ENCODE measurements at regions not wholly inside any gene's neighbourhood (a gene's known extent, or its start where the extent isn't known, plus 50 kb on each side); places are given as distances from the start of the nearest gene placed in this dataset.
"Not testable (repeated sequence)": the region's sequence is repeated elsewhere in the genome, so short reads cannot be mapped to it uniquely, and the experiment has no call there.

- no peak overlapping the region for H3K4me3 ChIP-seq (replicated peaks; ENCODE audit: insufficient read depth, low read length)
- no peaks in the 10 kb centered on the region for H3K27me3 ChIP-seq (ENCODE audit: insufficient read depth, poor library complexity, severe bottlenecking)
- no peak overlapping the region for H3K27ac ChIP-seq (replicated peaks)
- TF ChIP-seq POLR2AphosphoS5 (IDR thresholded peaks at IDR 0.05; ENCODE audit: low read depth): no peak
- TF ChIP-seq SPI1 (IDR thresholded peaks at IDR 0.05; ENCODE audit: borderline replicate concordance, low read depth): no peak
- TF ChIP-seq GABPA (IDR thresholded peaks at IDR 0.05; ENCODE audit: low read depth): no peak
- no peak for TF ChIP-seq CTCF (IDR thresholded peaks at IDR 0.05; ENCODE audit: insufficient read depth, low read length)
- TF ChIP-seq REST (IDR thresholded peaks at IDR 0.05; ENCODE audit: insufficient replicate concordance, low read depth): no peak
- DNase-seq (ENCODE audit: low read depth in 1 of 2, low spot score in 1 of 2): no peak
Observed at GRCh38 chr12:131424270-131424669, 286.6 kb upstream of the SFSWAP start.

GRCh38 chr12:131425112-131426075 lies 285.5 kb upstream of the SFSWAP start:
- no peak for TF ChIP-seq SPI1 (IDR thresholded peaks at IDR 0.05; ENCODE audit: borderline replicate concordance, low read depth)
- TF ChIP-seq REST (IDR thresholded peaks at IDR 0.05; ENCODE audit: insufficient replicate concordance, low read depth): no peak
- no peak for TF ChIP-seq POLR2AphosphoS5 (IDR thresholded peaks at IDR 0.05; ENCODE audit: low read depth)
- TF ChIP-seq CTCF (IDR thresholded peaks at IDR 0.05; ENCODE audit: insufficient read depth, low read length): no peak
- no peak for TF ChIP-seq GABPA (IDR thresholded peaks at IDR 0.05; ENCODE audit: low read depth)
- H3K4me3 ChIP-seq (replicated peaks; ENCODE audit: insufficient read depth, low read length): no peak overlapping the region
- H3K27ac ChIP-seq (replicated peaks): no peak overlapping the region
- no peak for DNase-seq (ENCODE audit: low read depth in 1 of 2, low spot score in 1 of 2)
- H3K27me3 ChIP-seq (ENCODE audit: insufficient read depth, poor library complexity, severe bottlenecking): no peaks in the 10 kb centered on the region

- Histone ChIP-seq H3K27ac (replicated peaks) (no peak overlapping the region), H3K4me3 (replicated peaks; ENCODE audit: insufficient read depth, low read length) (no peak overlapping the region), H3K27me3 (ENCODE audit: insufficient read depth, poor library complexity, severe bottlenecking) (no peaks in the 10 kb centered on the region)
- TF ChIP-seq GABPA (IDR thresholded peaks at IDR 0.05; ENCODE audit: low read depth): no peak
- TF ChIP-seq REST (IDR thresholded peaks at IDR 0.05; ENCODE audit: insufficient replicate concordance, low read depth): no peak
- TF ChIP-seq CTCF (IDR thresholded peaks at IDR 0.05; ENCODE audit: insufficient read depth, low read length): no peak
- no peak for DNase-seq (ENCODE audit: low read depth in 1 of 2, low spot score in 1 of 2)
Observed at GRCh38 chr12:131428091-131428685, 282.7 kb upstream of the SFSWAP start.

GRCh38 chr12:131429221-131429620 lies 281.7 kb upstream of the SFSWAP start:
- H3K27ac ChIP-seq (replicated peaks); H3K4me3 ChIP-seq (replicated peaks; ENCODE audit: insufficient read depth, low read length); H3K27me3 ChIP-seq (ENCODE audit: insufficient read depth, poor library complexity, severe bottlenecking); DNase-seq (ENCODE audit: low read depth in 1 of 2, low spot score in 1 of 2): not testable (repeated sequence)

GRCh38 chr12:131429697-131430096 lies 281.2 kb upstream of the SFSWAP start:
- H3K27ac ChIP-seq (replicated peaks); H3K4me3 ChIP-seq (replicated peaks; ENCODE audit: insufficient read depth, low read length); H3K27me3 ChIP-seq (ENCODE audit: insufficient read depth, poor library complexity, severe bottlenecking); DNase-seq (ENCODE audit: low read depth in 1 of 2, low spot score in 1 of 2): not testable (repeated sequence)
